Epithelial cell of proximal tubule (primary cell): ENCODE measurements at regions not wholly inside any gene's neighbourhood (a gene's known extent, or its start where the extent isn't known, plus 50 kb on each side); places are given as distances from the start of the nearest gene placed in this dataset.

ENCODE experiments used
- DNase-seq: peaks from one replicate; pipeline ENCODE4 v3.0.0-alpha.2; 2011; ENCODE audit warnings: low read depth
- H3K4me3 ChIP-seq: 2 replicates; pipeline ENCODE4 v1.5.1; 2011; ENCODE audit warnings: low read depth, mild to moderate bottlenecking, low read length
- CTCF ChIP-seq: conservative IDR thresholded peaks from 2 replicates; pipeline ENCODE4 v1.5.1; 2012; ENCODE audit warnings: low read depth, mild to moderate bottlenecking, low read length

DNA sequence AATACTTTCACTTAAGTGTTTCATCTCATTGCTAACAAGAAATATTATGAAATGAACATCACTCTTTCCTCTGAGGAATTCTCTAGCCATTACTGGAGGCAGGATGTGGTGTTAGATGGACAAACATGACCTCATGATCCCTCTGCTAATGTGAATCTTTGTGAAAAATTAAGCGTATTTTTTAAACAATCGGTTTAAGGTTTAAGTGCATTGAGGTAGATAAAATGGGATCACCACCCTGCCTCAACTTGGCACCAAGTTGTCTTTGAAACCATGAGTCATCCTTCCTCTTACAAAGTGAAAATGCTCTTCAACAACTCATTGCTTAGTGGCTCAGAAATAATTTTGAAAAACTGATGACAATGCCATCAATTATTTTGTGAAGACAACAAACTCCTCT lies 76.0 kb upstream of the DCBLD2 start:
- H3K4me3 ChIP-seq = no peak overlapping the region
- DNase-seq = peak; percentile 98
- TF ChIP-seq CTCF = no peak

GRCh38 chr3:98974442-98974841 lies 72.9 kb upstream of the DCBLD2 start:
- no peak for TF ChIP-seq CTCF
- no peak for DNase-seq
- no peak overlapping the region for H3K4me3 ChIP-seq

DNA sequence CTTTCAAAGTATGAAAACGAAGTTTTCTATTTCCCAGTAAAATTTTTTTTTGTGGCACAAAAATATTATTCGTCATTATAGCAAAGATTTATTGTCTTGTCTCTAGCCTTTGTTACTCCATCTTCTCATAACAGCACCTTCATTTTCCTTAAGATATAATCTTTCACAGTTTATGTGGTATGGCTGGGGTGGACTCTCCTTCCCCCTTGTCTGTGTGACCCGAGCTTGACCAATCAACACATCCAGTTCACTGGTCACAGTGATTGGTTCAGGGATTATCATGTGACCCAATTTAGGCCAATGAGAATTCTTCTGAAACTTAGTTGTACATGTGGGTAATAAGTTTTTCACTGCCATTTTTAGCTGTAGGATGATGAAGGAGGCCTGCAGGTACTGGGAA lies 71.2 kb upstream of the DCBLD2 start:
- DNase-seq = no peak
- no peak for TF ChIP-seq CTCF
- H3K4me3 ChIP-seq = no peak overlapping the region

DNA sequence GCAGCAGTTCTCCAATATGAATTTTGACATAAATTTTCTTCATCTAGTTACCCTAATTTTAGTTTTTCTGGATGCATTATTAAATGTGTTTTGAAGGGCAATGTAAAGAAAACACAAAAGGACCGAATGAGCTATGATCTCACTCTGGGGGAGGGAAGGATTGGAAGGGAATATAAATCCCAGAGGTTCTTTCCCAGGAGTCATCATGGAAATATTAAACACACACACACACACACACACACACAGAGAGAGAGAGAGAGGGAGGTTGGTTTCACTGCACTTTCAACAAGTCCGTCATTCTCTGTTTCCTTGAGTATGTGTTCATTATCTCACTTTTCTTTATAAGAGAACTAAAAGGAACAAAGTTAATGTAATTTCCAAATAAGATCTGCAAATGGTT lies 70.7 kb upstream of the DCBLD2 start:
- TF ChIP-seq CTCF = no peak
- H3K4me3 ChIP-seq = no peak overlapping the region
- DNase-seq = peak; percentile 91

- no peak for TF ChIP-seq CTCF
- H3K4me3 ChIP-seq = no peak overlapping the region
- DNase-seq = peak; percentile 93
Observed at GRCh38 chr3:98971169-98971681, 69.7 kb upstream of the DCBLD2 start.

GRCh38 chr3:98969295-98969694 lies 67.8 kb upstream of the DCBLD2 start:
- H3K4me3 ChIP-seq = no peak overlapping the region
- DNase-seq = no peak
- TF ChIP-seq CTCF = no peak

DNA sequence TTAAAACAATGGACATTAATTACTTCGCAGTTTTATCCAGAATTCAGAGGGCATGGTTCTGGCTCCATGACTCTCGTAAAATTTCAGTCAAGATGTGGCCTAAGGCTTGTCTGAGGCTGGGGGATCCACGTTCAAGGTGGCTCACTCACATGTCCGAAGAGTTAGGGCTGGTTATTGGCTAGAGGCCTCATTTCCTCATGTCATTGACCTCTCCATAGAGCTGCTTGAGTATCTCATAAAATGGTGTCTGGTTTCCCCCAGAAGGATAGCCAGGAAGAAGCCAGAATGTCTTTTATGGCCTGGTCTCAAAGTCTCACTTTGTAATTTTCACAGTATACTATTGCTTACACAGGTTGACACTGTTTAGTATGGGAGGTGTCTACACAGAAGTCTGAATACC lies 67.3 kb upstream of the DCBLD2 start:
- no peak for DNase-seq
- no peak for TF ChIP-seq CTCF
- H3K4me3 ChIP-seq = no peak overlapping the region
